ENCODE measurements at regions not wholly inside any gene's neighbourhood (a gene's known extent, or its start where the extent isn't known, plus 50 kb on each side); places are given as distances from the start of the nearest gene placed in this dataset.

DNA sequence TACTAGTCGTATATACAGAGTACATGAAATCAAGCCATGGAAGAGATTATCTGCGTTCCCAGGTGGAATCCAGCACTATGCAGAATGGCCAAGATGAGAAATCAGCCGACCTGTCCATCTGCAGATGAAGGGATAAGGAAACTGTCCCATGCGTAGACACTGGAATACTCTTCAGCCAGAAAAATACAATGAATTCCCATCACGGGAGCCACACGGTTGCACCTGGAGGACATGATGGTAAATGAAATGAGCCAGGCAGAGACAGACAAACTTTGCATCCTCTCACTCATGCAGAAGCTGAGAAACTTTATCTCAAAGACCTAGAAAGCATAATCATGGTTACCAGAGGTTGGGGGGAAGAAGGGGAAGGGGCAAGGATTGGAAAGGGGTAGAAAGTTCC lies 111.9 kb upstream of the TOP3B start:
- DNase-seq (ENCODE audit: low read depth), result no peak
- TF ChIP-seq CTCF (conservative IDR thresholded peaks at IDR 0.05; ENCODE audit: low read depth, low read length), result no peak
- no peak overlapping the region for H3K4me3 ChIP-seq (ENCODE audit: low read depth, low read length)

DNA sequence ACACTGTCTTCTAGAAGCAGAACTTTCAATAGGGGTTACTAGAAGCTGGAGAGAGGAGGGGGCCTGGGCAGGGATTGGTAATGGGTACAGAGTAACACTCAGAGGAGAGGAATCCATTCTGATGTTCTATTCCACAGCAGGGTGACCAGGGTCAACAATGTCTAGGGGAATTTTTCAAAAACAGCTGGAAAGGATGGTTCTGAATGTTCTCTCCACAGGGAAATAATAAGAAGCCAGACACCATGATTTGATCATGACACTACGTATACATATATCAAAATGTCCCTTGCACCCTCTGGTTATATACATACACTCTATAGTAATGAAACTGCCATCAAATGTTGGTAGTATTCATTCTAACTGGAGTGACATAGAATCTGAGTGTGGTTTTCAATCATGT lies 111.2 kb upstream of the TOP3B start:
- DNase-seq (ENCODE audit: low read depth), result no peak
- TF ChIP-seq CTCF (conservative IDR thresholded peaks at IDR 0.05; ENCODE audit: low read depth, low read length), result no peak
- H3K4me3 ChIP-seq (ENCODE audit: low read depth, low read length), result no peak overlapping the region

- no peak overlapping the region for H3K4me3 ChIP-seq (ENCODE audit: low read depth, low read length)
- no peak for DNase-seq (ENCODE audit: low read depth)
- no peak for TF ChIP-seq CTCF (conservative IDR thresholded peaks at IDR 0.05; ENCODE audit: low read depth, low read length)
Measured at GRCh38 chr22:22092974-22093373, 110.4 kb upstream of the TOP3B start.

- no peak for TF ChIP-seq CTCF (conservative IDR thresholded peaks at IDR 0.05; ENCODE audit: low read depth, low read length)
- DNase-seq (ENCODE audit: low read depth), result no peak
- no peak overlapping the region for H3K4me3 ChIP-seq (ENCODE audit: low read depth, low read length)
Measured at GRCh38 chr22:22092101-22092500, 109.5 kb upstream of the TOP3B start.

DNA sequence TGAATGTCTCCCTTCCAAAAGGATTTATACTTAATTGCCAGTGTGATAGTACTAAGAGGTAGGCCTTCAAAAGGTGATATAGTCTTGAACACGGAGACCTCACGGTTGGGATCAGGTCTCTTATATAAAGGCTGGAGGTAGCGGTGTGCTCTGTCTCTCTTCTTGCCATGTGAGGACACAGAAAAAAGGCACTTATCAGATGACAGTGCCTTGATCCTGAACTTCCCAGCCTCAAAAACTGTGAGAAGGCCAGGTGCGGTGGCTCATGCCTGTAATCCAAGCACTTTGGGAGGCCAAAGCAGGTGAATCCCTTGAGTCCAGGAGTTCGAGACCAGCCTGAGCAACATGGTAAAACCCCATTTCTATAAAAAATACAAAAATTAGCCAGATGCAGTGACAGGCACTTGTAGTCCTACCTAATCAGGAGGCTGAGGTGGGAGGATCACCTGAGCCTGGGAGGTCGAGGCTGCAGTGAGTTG lies 108.9 kb upstream of the TOP3B start:
- DNase-seq (ENCODE audit: low read depth), result no peak
- no peak overlapping the region for H3K4me3 ChIP-seq (ENCODE audit: low read depth, low read length)
- TF ChIP-seq CTCF (conservative IDR thresholded peaks at IDR 0.05; ENCODE audit: low read depth, low read length), result no peak

GRCh38 chr22:22090650-22091399 lies 108.2 kb upstream of the TOP3B start:
- no peak for DNase-seq (ENCODE audit: low read depth)
- TF ChIP-seq CTCF (conservative IDR thresholded peaks at IDR 0.05; ENCODE audit: low read depth, low read length), result no peak
- H3K4me3 ChIP-seq (ENCODE audit: low read depth, low read length), result no peak overlapping the region
